Prostate gland (tissue), 2 donors: ENCODE measurements at regions not wholly inside any gene's neighbourhood (a gene's known extent, or its start where the extent isn't known, plus 50 kb on each side); places are given as distances from the start of the nearest gene placed in this dataset.

ENCODE experiments used
- POLR2AphosphoS5 ChIP-seq: sonication (generic); formaldehyde crosslinking; IDR thresholded peaks from one replicate; pipeline ENCODE4 v1.6.1; 2017; ENCODE audit warnings: antibody characterized with exemption
- TF ChIP-seq, protein P1 (sequence below), 4 experiments: fragments of 200-600 bp in 2 of 4; fragments of 450-650 bp in 2 of 4; sonication (generic) in 2 of 4; IDR thresholded peaks; 1 replicate in 3 of 4; 2 replicates in 1 of 4; pipeline ENCODE4 v1.5.1; 2016 to 2019; ENCODE audit warnings: antibody characterized with exemption in 4 of 4, mild to moderate bottlenecking in 2 of 4, moderate library complexity in 2 of 4

DNA sequence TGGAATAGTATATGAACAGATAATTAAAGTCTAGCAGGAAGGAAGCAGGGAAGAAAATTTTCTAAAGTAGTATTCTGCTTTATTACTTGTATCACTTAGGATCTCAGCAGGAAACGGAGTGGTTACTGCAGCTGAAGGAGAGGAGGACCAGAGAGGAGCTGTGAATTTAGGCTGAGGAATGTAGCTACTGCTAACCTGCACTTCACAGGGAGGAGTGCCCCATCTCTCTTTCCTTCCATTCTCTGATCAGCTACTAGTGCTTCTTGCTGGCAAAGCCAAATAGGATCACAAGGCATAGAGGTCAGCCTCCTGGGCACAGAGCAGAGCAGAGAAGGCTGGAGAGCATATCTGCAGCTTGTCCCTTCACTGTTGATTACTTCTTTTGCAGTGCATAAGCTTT lies 205.3 kb upstream of the ASCC3 start:
- no peak for TF ChIP-seq POLR2AphosphoS5
- TF ChIP-seq, protein P1, sequence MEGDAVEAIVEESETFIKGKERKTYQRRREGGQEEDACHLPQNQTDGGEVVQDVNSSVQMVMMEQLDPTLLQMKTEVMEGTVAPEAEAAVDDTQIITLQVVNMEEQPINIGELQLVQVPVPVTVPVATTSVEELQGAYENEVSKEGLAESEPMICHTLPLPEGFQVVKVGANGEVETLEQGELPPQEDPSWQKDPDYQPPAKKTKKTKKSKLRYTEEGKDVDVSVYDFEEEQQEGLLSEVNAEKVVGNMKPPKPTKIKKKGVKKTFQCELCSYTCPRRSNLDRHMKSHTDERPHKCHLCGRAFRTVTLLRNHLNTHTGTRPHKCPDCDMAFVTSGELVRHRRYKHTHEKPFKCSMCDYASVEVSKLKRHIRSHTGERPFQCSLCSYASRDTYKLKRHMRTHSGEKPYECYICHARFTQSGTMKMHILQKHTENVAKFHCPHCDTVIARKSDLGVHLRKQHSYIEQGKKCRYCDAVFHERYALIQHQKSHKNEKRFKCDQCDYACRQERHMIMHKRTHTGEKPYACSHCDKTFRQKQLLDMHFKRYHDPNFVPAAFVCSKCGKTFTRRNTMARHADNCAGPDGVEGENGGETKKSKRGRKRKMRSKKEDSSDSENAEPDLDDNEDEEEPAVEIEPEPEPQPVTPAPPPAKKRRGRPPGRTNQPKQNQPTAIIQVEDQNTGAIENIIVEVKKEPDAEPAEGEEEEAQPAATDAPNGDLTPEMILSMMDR (IDR thresholded peaks at IDR 0.05): no peak
